ENCODE measurements at regions not wholly inside any gene's neighbourhood (a gene's known extent, or its start where the extent isn't known, plus 50 kb on each side); places are given as distances from the start of the nearest gene placed in this dataset.
A peak's percentile ranks its signal among the peaks of the same experiment; 100 is the strongest.

DNA sequence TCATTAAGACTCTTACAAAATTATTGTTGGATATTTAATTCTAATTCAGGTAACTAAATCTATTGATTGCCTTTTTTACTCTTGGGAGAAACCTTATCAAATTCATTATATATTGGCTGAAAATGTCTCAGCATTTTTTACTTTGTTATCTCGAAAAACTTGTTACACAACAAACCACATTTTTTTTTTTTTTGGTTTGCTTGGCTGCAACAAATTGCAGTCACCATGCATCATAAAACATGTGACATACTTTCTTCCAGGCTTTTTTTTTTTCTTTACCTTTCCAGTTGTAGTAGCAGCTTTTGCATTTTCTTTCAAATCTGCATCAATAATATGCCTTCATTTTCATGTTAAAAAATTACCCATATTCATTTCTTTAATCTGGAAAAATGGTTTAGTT is 186.7 kb downstream of the TDRD15 start:
- FAIRE-seq: peak; percentile 59
- no peak for ATAC-seq
- Histone ChIP-seq H3K4me3 (no peak overlapping the region), H3K36me3 (no peaks in the 10 kb centered on the region), H3K27me3 (no peaks in the 10 kb centered on the region), H3K4me1 (no peaks in the 10 kb centered on the region), H3K27ac (no peak overlapping the region), H3K9me3 (no peaks in the 10 kb centered on the region)
- WGBS, 2 donors: 6 to 13% methylated on average over 1 of the region's 1 CpG
- TF ChIP-seq, protein P1, sequence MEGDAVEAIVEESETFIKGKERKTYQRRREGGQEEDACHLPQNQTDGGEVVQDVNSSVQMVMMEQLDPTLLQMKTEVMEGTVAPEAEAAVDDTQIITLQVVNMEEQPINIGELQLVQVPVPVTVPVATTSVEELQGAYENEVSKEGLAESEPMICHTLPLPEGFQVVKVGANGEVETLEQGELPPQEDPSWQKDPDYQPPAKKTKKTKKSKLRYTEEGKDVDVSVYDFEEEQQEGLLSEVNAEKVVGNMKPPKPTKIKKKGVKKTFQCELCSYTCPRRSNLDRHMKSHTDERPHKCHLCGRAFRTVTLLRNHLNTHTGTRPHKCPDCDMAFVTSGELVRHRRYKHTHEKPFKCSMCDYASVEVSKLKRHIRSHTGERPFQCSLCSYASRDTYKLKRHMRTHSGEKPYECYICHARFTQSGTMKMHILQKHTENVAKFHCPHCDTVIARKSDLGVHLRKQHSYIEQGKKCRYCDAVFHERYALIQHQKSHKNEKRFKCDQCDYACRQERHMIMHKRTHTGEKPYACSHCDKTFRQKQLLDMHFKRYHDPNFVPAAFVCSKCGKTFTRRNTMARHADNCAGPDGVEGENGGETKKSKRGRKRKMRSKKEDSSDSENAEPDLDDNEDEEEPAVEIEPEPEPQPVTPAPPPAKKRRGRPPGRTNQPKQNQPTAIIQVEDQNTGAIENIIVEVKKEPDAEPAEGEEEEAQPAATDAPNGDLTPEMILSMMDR (IDR thresholded peaks at IDR 0.05): no peak
- intact Hi-C loops (cut with DNase I): loop anchor here in 1 of 3 donors (10.0 kb wide), 1 partner anchor 266 kb away; the partner anchor contains the start of gene APOB
- no peak for DNase-seq

DNA sequence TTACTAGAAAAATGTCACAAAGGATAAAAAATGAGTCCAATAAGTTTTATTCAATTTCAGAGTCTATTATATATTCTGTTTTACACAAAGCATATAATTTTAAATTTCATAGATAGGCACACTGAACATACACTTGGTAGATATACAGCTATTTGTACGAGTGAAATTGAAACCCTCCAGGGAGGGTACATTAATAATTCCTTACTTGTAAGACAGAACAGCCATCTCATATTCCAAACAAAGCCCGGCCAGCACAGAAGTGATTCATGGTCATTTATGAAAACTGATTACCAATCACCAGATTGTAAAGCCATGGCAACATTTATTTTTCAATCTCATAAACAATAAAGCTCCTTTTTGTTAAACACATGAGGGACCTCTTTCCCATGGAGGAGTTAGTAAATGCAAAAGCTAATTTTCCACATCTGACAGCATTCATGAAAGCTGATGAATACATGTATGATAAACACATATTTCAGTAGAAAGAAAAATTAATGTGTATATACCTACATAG is 190.6 kb downstream of the TDRD15 start:
- intact Hi-C loops (cut with DNase I): loop anchor here in 1 of 3 donors (10.0 kb wide), 1 partner anchor 270 kb away; the partner anchor contains the start of gene APOB
- Histone ChIP-seq H3K4me3 (no peak overlapping the region), H3K36me3 (no peaks in the 10 kb centered on the region), H3K9me3 (no peaks in the 10 kb centered on the region), H3K27me3 (no peaks in the 10 kb centered on the region), H3K4me1 (no peaks in the 10 kb centered on the region), H3K27ac (no peak overlapping the region)
- TF ChIP-seq, protein P1 (IDR thresholded peaks at IDR 0.05): no peak
- no peak for ATAC-seq
- no peak for FAIRE-seq
- WGBS, 2 donors: 46 to 52% methylated on average over 2 of the region's 2 CpGs
- DNase-seq: no peak

DNA sequence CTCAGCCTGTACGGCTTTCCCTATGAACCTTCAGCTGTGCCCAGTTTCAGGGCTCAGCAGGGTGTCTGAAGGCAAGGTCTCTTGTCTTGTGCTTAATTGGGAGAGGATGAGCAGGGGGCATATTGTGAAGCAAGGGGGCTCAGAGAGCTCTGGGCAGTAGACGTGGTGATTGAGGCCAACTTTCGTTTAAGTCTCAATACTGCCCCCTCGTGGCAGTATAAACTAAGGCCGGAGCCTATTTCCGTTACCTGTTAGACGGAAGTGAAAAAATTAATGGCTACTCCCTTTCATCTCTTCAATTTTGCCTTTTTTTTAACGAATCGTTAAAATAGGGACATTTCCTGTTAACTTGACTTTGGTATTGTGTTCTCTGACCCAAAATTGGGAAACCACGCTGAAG is 193.4 kb downstream of the TDRD15 start:
- Histone ChIP-seq H3K27ac (peak overlapping the region in 1 of 4 donors; percentile 40), H3K4me1 (no peaks in the 10 kb centered on the region), H3K4me3 (no peak overlapping the region), H3K9me3 (no peaks in the 10 kb centered on the region), H3K27me3 (no peaks in the 10 kb centered on the region), H3K36me3 (no peaks in the 10 kb centered on the region)
- WGBS, 2 donors: 21 to 25% methylated on average over 10 of the region's 10 CpGs
- TF ChIP-seq, protein P1 (IDR thresholded peaks at IDR 0.05): peak; percentile 54 to 67 (median 59)
- DNase-seq: peak in 4 of 6 donors; percentile 22 to 54 (median 32)
- peak; percentile 58 to 69 (median 64) for ATAC-seq
- no peak for FAIRE-seq
- intact Hi-C loops (cut with DNase I): loop anchor here in 1 of 3 donors (10.0 kb wide), 1 partner anchor 272 kb away; the partner anchor contains the start of gene APOB

DNA sequence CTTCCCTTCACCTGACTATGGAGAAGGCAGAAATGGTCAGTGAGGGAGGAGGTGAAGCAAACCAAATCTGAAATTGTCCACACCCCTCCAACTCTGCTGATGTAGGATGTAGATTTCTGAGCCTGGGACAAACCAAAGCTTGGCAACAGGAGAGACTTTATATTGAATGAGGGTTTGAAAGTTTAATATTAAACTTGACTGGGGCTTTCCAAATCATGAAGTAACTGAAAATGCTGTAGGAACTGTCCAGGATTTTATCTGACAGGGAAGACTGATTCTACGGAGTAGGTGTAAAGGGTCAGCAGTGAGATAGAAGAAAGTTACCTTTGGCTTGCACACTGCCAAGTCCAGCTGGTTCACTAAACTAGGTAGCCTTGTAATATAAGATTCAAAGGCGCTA is 194.5 kb downstream of the TDRD15 start:
- WGBS, 2 donors: 25 to 37% methylated on average over 2 of the region's 2 CpGs
- Histone ChIP-seq H3K4me1 (no peaks in the 10 kb centered on the region), H3K4me3 (no peak overlapping the region), H3K27me3 (no peaks in the 10 kb centered on the region), H3K9me3 (no peaks in the 10 kb centered on the region), H3K36me3 (no peaks in the 10 kb centered on the region), H3K27ac (peak overlapping the region in 1 of 4 donors; percentile 14)
- FAIRE-seq: no peak
- ATAC-seq: peak in 3 of 4 donors; percentile 38 to 75 (median 70)
- TF ChIP-seq, protein P1 (IDR thresholded peaks at IDR 0.05): no peak
- intact Hi-C loops (cut with DNase I): loop anchor here in 1 of 3 donors (10.0 kb wide), 1 partner anchor 273 kb away; the partner anchor contains the start of gene APOB
- DNase-seq: no peak

DNA sequence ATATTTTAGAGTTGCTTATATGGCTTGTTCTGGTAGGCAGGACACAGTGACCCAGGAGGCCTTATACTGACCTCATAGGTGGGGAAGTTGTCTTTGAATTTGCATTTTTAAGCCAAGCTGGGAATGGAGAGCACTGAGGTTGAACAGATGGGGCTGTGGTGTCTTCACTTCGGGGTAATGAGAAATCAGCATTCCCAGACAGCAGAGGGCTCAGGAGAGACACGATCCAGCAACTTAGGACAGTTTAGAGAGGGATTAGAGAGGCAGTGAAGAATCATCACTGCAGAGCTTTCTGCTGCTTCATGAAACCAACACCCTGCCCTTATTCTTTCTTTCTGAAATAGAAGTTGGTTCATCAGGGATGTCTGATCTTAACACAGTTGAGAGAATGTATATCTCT is 202.4 kb downstream of the TDRD15 start:
- no peaks in the 10 kb centered on the region for H3K27me3 ChIP-seq
- intact Hi-C loops (cut with DNase I): no loop called here
- H3K27ac ChIP-seq: no peak overlapping the region
- no peaks in the 10 kb centered on the region for H3K36me3 ChIP-seq
- H3K4me3 ChIP-seq: no peak overlapping the region
- no peaks in the 10 kb centered on the region for H3K9me3 ChIP-seq
- WGBS, 2 donors: 44 to 50% methylated on average over 2 of the region's 2 CpGs
- no peak for ATAC-seq
- DNase-seq: no peak
- no peaks in the 10 kb centered on the region for H3K4me1 ChIP-seq
- TF ChIP-seq, protein P1 (IDR thresholded peaks at IDR 0.05): no peak
- FAIRE-seq: no peak

Measured in pancreas (tissue), 10 donors.